ENCODE measurements at regions not wholly inside any gene's neighbourhood (a gene's known extent, or its start where the extent isn't known, plus 50 kb on each side); places are given as distances from the start of the nearest gene placed in this dataset.

DNA sequence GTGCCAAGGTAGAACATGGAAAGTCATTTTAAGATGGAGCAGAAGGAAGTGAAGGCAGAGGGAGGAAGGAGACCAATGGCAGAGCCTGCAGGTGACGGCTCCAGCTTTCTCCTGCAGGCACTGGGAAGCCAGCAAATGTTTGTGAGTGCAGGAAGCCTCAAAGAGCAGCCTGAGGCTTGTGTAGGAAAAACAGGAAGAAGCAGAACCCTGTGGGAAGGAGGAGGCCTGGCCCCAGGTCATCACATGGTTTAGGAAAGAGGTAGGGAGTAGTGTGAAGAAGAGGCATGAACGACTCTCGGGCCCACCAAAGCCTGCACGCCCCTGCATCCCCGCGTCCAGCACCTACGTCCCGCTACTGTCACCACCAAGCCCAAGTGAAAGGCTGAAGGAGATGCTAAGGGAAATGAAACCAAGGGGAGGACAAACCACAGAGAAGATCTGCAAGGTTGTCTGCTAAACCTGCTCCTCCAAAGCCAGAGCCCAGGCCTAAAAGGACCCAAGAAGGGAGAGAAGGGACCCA lies 151.5 kb downstream of the CHST1 start:
- no peak for DNase-seq
- no peaks in the 10 kb centered on the region for H3K4me1 Mint-ChIP-seq (ENCODE audit: low read depth, unreplicated experiment)
- H3K9me3 Mint-ChIP-seq (ENCODE audit: unreplicated experiment) = no peaks in the 10 kb centered on the region
- ChIA-PET POLR2A (no interaction called here), CTCF (no interaction called here)
- H3K27ac Mint-ChIP-seq (ENCODE audit: unreplicated experiment) = no peak overlapping the region
- BruUV-seq (replicated peaks) = no TSS peak
- H3K36me3 ChIP-seq (ENCODE audit: control insufficient read depth, insufficient read depth, low read length) = no peaks in the 10 kb centered on the region
- intact Hi-C loops (cut with micrococcal nuclease; ENCODE audit: unreplicated experiment) = no loop called here
- TF ChIP-seq, protein P1, sequence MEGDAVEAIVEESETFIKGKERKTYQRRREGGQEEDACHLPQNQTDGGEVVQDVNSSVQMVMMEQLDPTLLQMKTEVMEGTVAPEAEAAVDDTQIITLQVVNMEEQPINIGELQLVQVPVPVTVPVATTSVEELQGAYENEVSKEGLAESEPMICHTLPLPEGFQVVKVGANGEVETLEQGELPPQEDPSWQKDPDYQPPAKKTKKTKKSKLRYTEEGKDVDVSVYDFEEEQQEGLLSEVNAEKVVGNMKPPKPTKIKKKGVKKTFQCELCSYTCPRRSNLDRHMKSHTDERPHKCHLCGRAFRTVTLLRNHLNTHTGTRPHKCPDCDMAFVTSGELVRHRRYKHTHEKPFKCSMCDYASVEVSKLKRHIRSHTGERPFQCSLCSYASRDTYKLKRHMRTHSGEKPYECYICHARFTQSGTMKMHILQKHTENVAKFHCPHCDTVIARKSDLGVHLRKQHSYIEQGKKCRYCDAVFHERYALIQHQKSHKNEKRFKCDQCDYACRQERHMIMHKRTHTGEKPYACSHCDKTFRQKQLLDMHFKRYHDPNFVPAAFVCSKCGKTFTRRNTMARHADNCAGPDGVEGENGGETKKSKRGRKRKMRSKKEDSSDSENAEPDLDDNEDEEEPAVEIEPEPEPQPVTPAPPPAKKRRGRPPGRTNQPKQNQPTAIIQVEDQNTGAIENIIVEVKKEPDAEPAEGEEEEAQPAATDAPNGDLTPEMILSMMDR (IDR thresholded peaks at IDR 0.05; ENCODE audit: insufficient read depth in 1 of 2, low read depth in 1 of 2, low read length in 1 of 2, severe bottlenecking in 1 of 2, unreplicated experiment in 1 of 2) = no peak
- H3K4me3 ChIP-seq (ENCODE audit: low read depth, low read length) = no peak overlapping the region
- peaks cover 21% of the 10 kb centered on the region for H3K27me3 Mint-ChIP-seq (ENCODE audit: insufficient read depth, unreplicated experiment)
- H3K4me3 Mint-ChIP-seq (ENCODE audit: unreplicated experiment) = no peak overlapping the region
- no peaks in the 10 kb centered on the region for H3K9me3 ChIP-seq
- no peaks in the 10 kb centered on the region for H3K27me3 ChIP-seq (replicated peaks; ENCODE audit: control insufficient read depth, insufficient read depth, low read length)
- no peaks in the 10 kb centered on the region for H3K4me1 ChIP-seq
- no peaks in the 10 kb centered on the region for H3K36me3 Mint-ChIP-seq (ENCODE audit: insufficient read depth, unreplicated experiment)

DNA sequence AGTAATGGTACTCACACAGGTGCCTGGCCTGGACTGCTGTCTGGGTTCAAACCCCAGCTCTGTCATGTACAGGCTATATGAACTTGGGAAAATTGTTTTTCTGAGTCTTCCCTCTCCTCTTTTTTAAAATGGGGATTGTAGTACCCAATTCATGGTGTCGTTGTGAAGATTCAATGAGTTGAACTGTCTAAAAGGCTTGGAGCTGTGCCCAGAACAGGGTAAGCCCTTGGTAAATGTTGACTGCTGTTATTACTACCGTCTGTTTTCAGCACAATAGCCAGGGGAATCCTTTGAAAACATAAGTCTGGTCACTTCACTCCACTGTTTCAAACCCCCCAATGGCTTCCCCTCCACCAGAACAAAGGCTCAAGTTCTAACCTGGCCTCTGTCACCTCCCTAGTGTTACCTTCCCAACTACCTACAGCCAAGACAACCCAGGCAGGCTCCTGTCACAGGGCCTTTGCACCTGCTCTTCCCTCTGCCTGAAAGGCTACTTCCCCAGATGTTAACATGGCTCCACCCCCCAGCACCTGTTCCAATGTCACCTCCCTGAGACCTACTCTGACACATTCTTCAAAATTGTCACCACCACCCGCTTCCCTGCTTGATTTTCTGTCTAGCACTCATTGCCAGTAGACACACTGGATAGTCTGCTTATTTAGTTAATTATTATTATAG lies 152.8 kb downstream of the CHST1 start:
- Histone ChIP-seq H3K27me3 (replicated peaks; ENCODE audit: control insufficient read depth, insufficient read depth, low read length) (0 out of 2 replicates have a peak, but pooled peaks cover 2% of the 10 kb centered on the region), H3K9me3 (no peaks in the 10 kb centered on the region), H3K36me3 (ENCODE audit: control insufficient read depth, insufficient read depth, low read length) (no peaks in the 10 kb centered on the region), H3K4me1 (no peaks in the 10 kb centered on the region), H3K4me3 (ENCODE audit: low read depth, low read length) (no peak overlapping the region)
- no peaks in the 10 kb centered on the region for H3K9me3 Mint-ChIP-seq (ENCODE audit: unreplicated experiment)
- H3K4me3 Mint-ChIP-seq (ENCODE audit: unreplicated experiment) = no peak overlapping the region
- peaks cover 21% of the 10 kb centered on the region for H3K27me3 Mint-ChIP-seq (ENCODE audit: insufficient read depth, unreplicated experiment)
- intact Hi-C loops (cut with micrococcal nuclease; ENCODE audit: unreplicated experiment) = no loop called here
- BruUV-seq (replicated peaks) = no TSS peak
- TF ChIP-seq, protein P1 (IDR thresholded peaks at IDR 0.05; ENCODE audit: insufficient read depth in 1 of 2, low read depth in 1 of 2, low read length in 1 of 2, severe bottlenecking in 1 of 2, unreplicated experiment in 1 of 2) = no peak
- CTCF ChIA-PET = no interaction called here
- no peak for DNase-seq
- H3K36me3 Mint-ChIP-seq (ENCODE audit: insufficient read depth, unreplicated experiment) = no peaks in the 10 kb centered on the region
- H3K4me1 Mint-ChIP-seq (ENCODE audit: low read depth, unreplicated experiment) = no peaks in the 10 kb centered on the region
- POLR2A ChIA-PET = no interaction called here
- no peak overlapping the region for H3K27ac Mint-ChIP-seq (ENCODE audit: unreplicated experiment)

DNA sequence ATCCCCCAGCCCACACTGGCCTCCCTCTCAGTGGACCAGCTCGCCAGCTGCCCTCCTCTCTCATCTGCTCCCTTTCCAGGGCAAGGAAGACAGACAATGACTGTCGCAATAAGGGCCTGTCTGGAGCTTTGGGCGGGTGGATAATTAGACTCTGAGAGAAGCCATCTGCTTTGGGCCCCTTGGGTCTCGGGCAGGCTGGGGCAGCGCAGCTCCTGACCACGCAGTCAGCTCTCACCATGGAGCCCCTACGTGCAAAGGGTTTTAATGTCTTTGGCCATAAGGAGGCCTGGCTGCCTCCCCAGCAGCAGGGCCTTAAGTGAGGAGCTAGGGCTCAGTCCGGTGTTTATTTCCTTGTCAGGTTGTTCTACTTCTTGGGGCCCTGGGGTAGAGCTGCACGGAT lies 153.9 kb downstream of the CHST1 start:
- Histone ChIP-seq H3K27me3 (replicated peaks; ENCODE audit: control insufficient read depth, insufficient read depth, low read length) (0 out of 2 replicates have a peak, but pooled peaks cover 2% of the 10 kb centered on the region), H3K4me1 (no peaks in the 10 kb centered on the region), H3K9me3 (0 out of 2 replicates have a peak, but pooled peaks cover 5% of the 10 kb centered on the region), H3K4me3 (ENCODE audit: low read depth, low read length) (no peak overlapping the region), H3K36me3 (ENCODE audit: control insufficient read depth, insufficient read depth, low read length) (no peaks in the 10 kb centered on the region)
- DNase-seq = no peak
- no peaks in the 10 kb centered on the region for H3K4me1 Mint-ChIP-seq (ENCODE audit: low read depth, unreplicated experiment)
- ChIA-PET POLR2A (no interaction called here), CTCF (interaction anchor here (0.6 kb wide), 1 partner anchor 260 kb away, joined by 5 read pairs; no protein-coding TSS in a partner anchor)
- no peak overlapping the region for H3K4me3 Mint-ChIP-seq (ENCODE audit: unreplicated experiment)
- BruUV-seq (replicated peaks) = no TSS peak
- TF ChIP-seq, protein P1 (IDR thresholded peaks at IDR 0.05; ENCODE audit: insufficient read depth in 1 of 2, low read depth in 1 of 2, low read length in 1 of 2, severe bottlenecking in 1 of 2, unreplicated experiment in 1 of 2) = no peak
- intact Hi-C loops (cut with micrococcal nuclease; ENCODE audit: unreplicated experiment) = no loop called here
- peaks cover 22% of the 10 kb centered on the region for H3K27me3 Mint-ChIP-seq (ENCODE audit: insufficient read depth, unreplicated experiment)
- H3K27ac Mint-ChIP-seq (ENCODE audit: unreplicated experiment) = no peak overlapping the region
- H3K9me3 Mint-ChIP-seq (ENCODE audit: unreplicated experiment) = no peaks in the 10 kb centered on the region
- H3K36me3 Mint-ChIP-seq (ENCODE audit: insufficient read depth, unreplicated experiment) = no peaks in the 10 kb centered on the region

Measured in Caco-2 (cell line).